Kidney epithelial cell (primary cell): ENCODE measurements at regions not wholly inside any gene's neighbourhood (a gene's known extent, or its start where the extent isn't known, plus 50 kb on each side); places are given as distances from the start of the nearest gene placed in this dataset.

Experiments used
- DNase-seq: peaks from one replicate; pipeline ENCODE4 v3.0.0-alpha.2; 2010; ENCODE audit warnings: low read depth
- H3K27me3 ChIP-seq: 2 replicates; pipeline ENCODE4 v1.6.0; 2011; ENCODE audit warnings: low read length; ENCODE audit not compliant: control insufficient read depth, insufficient read depth
- H3K36me3 ChIP-seq: 2 replicates; pipeline ENCODE4 v1.5.1; 2011; ENCODE audit warnings: low read length; ENCODE audit not compliant: control insufficient read depth, insufficient read depth
- H3K4me3 ChIP-seq: 2 replicates; pipeline ENCODE4 v1.5.1; 2011; ENCODE audit warnings: low read depth, mild to moderate bottlenecking, control low read depth, low read length
- CTCF ChIP-seq: IDR thresholded peaks from 2 replicates; pipeline ENCODE4 v1.5.1; 2011; ENCODE audit warnings: mild to moderate bottlenecking, moderate library complexity, low read length, control low read depth, inconsistent platforms; ENCODE audit not compliant: insufficient read depth, poor library complexity, severe bottlenecking

- TF ChIP-seq CTCF, result no peak
Measured at GRCh38 chr17:27970587-27970986, 71.9 kb upstream of the NLK start.

GRCh38 chr17:27973258-27974044, 69.0 kb upstream of the NLK start:
- TF ChIP-seq CTCF, result no peak
- Histone ChIP-seq H3K27me3 (no peaks in the 10 kb centered on the region), H3K36me3 (no peaks in the 10 kb centered on the region), H3K4me3 (no peak overlapping the region)
- DNase-seq, result no peak

More at GRCh38 chr17:27970587-27970986, 71.9 kb upstream of the NLK start:
- H3K36me3 ChIP-seq, result no peaks in the 10 kb centered on the region
- DNase-seq, result no peak
- H3K4me3 ChIP-seq, result no peak overlapping the region
- H3K27me3 ChIP-seq, result no peaks in the 10 kb centered on the region

- TF ChIP-seq CTCF, result no peak
- no peak for DNase-seq
- H3K27me3 ChIP-seq, result no peaks in the 10 kb centered on the region
Measured at GRCh38 chr17:27974045-27974436, 68.4 kb upstream of the NLK start.

GRCh38 chr17:27974531-27975145, 67.8 kb upstream of the NLK start:
- DNase-seq, result no peak
- Histone ChIP-seq H3K4me3 (no peak overlapping the region), H3K36me3 (no peaks in the 10 kb centered on the region), H3K27me3 (no peaks in the 10 kb centered on the region)
- no peak for TF ChIP-seq CTCF

More at GRCh38 chr17:27974045-27974436, 68.4 kb upstream of the NLK start:
- Histone ChIP-seq H3K4me3 (no peak overlapping the region), H3K36me3 (no peaks in the 10 kb centered on the region)

- Histone ChIP-seq H3K4me3 (no peak overlapping the region), H3K27me3 (no peaks in the 10 kb centered on the region), H3K36me3 (no peaks in the 10 kb centered on the region)
- no peak for DNase-seq
- TF ChIP-seq CTCF, result no peak
Measured at GRCh38 chr17:27975146-27976011, 67.1 kb upstream of the NLK start.
